HG03469 (cell line): ENCODE measurements at regions not wholly inside any gene's neighbourhood (a gene's known extent, or its start where the extent isn't known, plus 50 kb on each side); places are given as distances from the start of the nearest gene placed in this dataset.
"Not testable (repeated sequence)": the region's sequence is repeated elsewhere in the genome, so short reads cannot be mapped to it uniquely, and the experiment has no call there.

Source experiments
- ATAC-seq: cut with Tn5 transposase; IDR thresholded peaks from one replicate; pipeline ENCODE4 v1.9.1; 2021; ENCODE audit warnings: mild to moderate bottlenecking, moderate library complexity, moderate number of reproducible peaks; ENCODE audit not compliant: unreplicated experiment

DNA sequence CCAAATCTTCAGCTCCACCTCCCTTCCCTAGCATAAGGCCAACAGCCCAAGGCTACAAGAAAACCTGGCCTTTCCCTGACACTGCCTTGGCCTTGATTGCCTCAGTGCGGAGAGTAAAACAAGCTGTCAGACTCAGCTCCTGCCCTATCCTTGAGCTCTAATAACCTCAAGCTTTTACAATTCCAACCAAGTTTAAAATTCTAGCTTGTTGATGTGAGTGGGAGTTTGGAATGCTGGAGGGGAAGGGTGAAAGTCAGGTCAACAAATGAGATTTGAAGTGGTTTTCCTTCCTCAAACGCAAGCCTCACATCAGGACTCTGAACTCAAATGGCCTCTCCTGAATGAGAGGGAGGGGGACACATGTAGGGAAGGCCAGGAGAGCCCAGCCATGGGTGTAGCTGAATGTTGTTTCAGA is 197.0 kb upstream of the VLDLR start:
- ATAC-seq = no peak

DNA sequence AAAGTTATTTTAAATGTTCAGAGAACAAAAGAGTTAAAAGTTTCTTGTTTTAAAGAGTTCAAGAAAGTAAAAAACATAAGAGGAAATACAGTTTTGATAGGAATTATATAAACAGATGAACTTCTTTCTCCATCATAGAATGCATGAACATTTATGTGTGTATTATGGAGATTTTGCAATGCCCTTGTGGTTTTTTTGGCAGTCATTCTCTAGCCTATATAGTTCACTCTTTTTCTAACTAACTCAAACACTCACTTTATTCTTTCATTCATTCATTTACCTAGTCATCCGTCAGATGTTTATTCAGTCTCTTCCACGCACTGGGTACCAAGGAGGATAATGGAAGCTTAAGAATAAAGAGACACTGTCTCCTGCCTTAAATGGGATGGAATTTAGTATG is 195.9 kb upstream of the VLDLR start:
- no peak for ATAC-seq

DNA sequence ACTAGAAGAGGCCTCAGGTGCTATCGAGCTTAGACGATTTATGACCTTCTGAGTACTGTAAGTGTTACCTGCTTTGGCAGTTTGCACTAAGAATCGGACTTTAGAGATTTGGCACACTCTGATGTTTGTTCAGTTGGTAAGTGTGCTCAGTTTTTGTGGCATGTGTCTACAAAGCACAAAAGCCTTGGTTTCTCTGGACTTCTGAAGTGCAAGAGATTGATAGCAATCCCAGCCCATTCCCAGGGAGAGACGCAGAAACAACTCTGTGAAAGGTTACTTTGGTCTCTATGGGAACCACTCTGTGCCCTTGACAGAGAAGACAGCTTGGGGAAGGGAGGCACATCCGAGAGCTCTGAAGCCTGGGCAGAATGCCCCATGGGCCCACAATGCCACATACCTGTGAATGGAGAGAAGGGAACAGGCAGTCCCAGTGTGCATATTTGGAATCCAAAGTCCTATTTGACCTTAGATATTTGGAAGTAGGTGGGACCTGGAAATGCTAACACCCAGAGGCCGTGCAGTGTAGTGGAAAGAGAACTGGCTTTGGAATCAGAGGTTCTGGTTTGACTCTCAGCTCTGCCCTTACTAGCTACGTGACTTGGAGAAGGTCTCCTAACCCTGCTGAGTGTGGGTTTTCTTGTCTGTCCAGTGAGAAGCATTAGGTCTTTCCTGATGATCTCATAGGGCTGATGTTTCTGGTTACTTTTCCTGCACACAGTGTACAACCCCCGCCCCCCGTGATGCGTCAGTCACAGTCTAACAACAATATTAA is 194.3 kb upstream of the VLDLR start:
- no peak for ATAC-seq

DNA sequence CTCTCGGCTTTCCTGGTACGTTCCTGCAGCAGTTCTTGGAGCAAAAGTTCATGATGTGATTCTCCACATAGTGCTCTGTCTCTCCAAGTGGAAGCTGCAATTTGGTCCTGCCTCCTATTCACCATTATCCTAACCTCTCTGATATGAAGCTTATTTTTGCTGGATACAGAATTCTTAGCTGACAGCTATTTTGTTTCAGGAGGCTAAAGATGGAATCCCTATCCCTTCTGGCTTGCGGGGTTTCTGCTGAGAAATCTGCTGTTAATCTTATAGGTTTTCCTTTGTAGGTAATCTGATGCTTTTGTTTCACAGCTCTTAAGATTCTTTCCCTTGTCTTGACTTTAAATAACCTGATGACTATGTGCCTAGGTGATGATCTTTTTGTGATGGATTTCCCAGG is 181.6 kb upstream of the VLDLR start:
- ATAC-seq = no peak

DNA sequence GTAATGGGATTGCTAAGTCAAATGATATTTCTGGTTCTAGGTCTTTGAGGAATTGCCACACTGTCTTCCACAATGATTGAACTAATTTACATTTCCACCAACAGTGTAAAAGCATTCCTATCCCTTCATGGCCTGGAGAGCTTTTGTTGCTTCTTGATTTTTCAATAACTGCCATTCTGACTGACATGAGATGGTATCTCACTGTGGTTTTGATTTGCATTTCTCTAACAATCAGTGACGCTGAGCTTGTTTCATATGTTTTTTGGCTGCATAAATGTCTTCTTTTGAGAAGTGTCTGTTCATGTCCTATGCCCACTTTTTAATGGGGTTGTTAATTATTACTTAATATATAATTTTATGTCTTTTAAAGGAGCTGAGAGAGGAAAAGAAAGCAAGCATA is 177.7 kb upstream of the VLDLR start:
- ATAC-seq = not testable (repeated sequence)

DNA sequence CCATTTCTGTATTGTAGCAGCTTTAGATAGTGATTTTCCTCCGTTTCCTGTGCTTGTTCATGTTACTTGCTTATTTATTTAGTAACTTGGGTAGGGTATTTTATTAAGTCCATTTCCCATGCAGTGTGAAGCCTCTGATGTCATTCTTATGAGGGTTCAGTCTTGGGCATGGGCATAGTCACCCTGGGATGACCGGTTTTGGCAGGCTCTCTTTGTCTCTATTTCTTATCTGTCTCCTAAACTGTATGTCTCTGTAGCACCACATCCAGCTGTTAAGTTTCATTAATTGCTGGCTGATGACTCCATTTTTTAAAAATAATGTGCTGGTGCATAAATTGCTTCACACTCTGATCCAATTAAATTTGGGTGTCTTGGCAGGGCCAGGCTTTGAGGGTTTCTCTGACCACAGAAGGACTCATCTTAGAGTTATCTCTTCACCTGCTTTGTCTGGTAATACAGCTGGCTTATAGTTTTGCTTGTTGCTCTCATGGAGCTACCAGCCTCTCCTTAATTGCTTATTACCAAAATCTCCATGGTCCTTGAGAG is 173.3 kb upstream of the VLDLR start:
- ATAC-seq = no peak

DNA sequence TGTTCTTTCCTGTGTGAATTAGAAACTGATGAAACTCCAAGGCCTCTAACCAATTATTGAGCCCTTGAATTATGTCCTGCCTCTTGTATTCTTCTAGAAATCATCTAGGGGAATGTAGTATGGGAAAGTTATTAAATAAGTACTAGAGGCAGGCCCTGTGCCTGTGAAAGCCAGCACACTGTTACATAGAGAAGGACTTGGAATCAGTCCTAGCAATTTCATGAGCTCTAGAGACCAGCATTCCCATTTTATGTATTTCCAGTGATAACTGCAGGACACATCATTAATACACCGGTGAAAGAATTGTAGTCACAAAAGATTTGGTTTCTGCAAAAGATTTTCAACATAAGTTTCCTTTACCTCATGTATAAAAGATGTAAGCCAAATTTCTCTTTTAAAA is 168.5 kb upstream of the VLDLR start:
- no peak for ATAC-seq

DNA sequence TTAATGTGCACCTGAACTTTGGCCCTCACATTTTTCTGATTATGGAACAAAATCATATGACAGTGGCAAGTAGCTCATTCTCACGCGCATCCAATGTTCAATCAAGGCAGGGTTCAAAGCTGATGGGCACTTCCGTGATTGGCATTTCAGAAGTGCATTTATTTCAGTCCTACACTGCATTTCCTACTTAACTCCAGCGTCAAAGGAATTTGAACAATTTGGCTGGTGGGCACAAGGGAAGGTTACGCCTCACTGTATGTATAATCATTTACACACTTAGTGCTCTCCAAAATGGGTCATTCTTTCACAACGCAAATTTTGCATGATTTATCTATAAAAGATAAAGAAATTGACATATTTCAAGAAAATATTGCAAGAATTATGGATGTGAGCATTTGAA is 167.9 kb upstream of the VLDLR start:
- ATAC-seq = no peak

DNA sequence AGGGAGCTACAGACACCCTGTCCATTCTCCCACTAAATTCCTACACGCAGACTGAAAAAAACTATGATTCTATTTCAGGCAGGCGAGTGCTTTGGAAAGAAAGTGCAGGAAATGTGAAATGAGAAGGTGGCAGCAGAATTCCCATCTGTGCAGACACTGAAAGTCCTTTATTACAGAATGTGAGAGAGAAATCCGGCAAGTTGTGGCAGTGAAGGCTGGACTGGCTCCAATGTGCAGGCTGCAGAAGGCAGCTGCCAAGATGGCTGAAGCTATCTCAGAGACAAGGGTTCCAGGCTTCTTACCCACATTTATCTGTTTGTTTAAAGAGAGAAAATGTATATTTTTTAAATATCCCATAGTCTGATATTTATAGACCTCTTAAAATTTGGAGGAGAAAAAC is 161.8 kb upstream of the VLDLR start:
- no peak for ATAC-seq

DNA sequence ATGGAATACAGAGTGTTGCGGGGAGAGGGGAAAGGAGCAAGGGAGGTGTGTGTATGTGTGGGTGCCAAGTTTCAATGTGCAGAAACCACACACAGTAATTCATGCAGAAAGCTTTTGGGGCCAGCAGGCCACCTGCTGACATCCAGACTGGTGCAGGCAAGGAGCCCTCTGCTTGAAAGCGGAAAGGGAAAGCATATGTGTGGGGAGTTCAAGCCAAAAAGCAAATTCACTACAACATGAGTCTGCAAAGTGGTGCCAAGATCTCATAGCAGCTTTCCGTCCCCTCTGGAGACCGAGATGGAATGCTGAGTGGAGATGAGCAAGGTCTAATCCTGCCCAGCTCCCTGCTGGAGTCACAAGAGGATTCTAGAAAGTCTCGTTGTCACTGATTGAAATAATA is 159.7 kb upstream of the VLDLR start:
- ATAC-seq = no peak

DNA sequence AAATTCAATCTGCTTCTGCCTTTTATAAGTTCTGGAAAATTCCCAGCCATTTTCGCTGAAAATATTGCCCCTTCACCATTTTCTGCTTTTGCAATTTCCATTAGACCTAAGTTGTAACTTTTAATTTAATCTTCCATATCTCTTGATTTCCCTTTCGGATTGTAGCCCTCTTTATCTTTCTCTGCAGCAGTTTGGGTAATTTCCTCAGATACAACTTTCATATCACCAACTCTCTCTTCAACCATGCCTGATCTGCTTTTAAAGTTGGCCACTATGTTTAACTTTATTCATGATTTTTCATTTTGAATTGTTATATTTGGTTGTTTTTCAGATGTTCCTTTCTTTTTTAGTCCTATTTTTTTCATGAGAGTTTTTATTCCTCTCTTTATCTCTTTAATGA is 157.0 kb upstream of the VLDLR start:
- no peak for ATAC-seq

DNA sequence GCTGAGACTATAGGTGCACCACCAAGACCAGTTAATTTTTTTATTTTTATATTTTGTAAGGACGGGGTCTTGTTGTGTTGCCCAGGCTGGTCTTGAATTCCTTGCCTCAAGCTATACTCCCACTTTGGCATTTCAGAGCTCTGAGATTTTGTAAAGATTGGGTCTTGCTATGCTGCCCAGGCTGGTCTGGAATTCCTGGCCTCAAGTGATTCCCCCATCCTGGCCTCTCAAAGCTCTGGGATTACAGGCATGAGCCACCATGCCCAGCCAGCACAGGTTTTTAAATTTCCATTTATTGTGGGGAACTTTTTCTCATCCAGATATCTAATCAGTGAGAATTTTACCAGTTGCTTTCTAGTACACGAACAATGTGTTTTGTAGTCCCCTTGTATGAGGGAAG is 156.1 kb upstream of the VLDLR start:
- ATAC-seq = no peak

DNA sequence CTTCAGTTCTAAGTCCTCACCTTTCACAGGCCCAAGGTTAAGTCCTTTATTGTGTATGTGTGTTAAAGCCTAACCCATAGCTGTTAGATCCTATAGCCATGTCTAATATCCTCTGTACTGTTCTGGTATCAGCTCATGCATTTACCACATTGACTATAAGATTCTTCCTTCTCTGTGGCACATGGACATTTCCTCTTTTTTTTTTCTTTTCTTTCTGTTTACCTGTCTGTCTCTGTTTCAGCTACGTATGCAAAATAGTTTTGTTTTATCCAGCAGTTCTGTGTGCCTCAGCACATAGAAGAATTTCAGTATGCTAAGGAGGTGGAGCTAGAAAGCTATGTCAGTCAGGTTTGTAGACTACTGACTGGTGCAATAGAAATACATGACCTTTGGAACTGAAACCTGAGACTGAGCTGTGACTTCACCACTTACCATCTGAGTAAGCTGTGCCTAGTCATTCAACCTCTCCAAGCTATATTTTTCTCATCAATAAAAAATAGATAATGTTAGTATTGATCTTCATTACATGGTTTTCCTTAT is 155.6 kb upstream of the VLDLR start:
- peak; percentile 97 for ATAC-seq

DNA sequence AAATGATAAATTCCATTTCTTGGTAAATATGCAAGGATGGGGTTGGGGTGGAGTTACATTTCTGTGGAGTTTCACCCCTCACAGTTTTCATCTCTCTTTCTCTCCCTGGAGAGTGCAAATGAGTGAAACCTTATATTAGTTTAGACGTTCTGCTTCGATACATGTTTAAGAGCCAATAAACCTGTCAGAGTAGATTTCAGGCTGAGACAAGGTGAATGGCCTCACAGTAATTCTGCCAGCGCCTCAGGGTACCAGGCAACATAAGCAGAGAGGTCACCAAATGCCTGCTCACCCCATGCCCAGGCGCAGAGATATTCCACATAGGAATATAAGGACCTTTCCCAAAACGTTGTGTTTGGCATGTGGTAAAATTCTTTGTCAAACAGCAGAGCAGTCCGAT is 154.9 kb upstream of the VLDLR start:
- ATAC-seq = no peak

DNA sequence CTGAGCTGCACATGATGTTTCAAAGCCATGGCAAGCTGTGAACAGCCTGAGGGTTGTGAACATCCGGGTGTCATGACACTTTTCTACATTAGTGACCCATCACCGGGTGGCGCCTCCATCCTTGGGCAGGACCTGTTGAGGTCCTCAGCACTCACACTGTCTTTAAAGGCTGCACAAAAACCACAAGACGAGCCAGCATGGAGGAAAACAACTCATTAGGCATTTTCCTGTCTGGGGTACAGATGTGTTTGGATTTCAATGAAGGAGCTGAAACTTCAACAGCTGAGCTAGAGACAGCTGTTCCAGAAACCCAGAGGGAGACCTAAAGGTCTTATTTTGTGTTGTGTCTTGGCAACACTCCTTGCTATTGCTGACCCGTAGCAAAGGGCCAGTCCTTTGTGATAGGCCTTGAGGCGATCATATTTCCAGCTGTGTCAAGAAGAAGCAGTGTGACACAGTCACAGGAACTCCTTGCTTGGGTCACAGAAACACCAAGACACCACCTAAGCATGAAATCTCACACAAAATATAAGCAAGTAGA is 151.8 kb upstream of the VLDLR start:
- ATAC-seq = no peak

DNA sequence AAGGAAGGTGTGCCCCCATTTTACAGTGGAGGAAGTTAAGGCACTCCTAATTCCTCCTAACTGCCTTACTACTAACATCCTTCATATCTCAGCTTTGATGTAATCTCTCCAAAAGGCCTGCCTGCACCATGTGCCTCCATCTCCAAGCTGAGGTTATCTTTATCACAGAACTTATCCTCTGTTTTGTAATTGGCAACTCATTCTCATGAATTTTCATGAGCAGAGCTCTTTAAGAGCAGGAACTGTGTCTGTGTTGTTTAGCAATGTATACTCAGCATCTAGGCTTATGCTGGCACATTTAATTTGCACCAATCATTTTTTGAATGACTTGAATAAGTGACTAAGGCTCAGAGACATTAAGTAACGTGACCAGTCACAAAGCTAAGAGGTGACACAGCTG is 147.9 kb upstream of the VLDLR start:
- no peak for ATAC-seq

DNA sequence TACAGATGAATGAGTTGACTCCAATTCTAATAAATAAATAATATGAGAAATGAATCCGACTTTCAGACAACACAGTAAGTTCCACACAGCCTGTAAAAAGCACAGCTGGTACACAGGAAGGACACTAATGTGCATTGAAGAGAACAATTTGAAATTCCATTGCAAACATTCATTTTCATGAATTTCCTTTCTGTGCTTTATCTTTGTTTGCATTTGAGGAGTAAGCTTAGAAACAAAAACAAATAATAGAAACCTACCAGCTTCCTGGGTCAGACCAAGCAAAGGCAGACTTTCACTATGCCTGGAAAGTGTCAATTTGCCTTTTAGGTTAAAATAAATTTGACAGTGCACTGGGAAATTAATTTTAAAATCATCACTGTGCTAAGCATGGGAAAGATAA is 143.8 kb upstream of the VLDLR start:
- ATAC-seq = no peak

DNA sequence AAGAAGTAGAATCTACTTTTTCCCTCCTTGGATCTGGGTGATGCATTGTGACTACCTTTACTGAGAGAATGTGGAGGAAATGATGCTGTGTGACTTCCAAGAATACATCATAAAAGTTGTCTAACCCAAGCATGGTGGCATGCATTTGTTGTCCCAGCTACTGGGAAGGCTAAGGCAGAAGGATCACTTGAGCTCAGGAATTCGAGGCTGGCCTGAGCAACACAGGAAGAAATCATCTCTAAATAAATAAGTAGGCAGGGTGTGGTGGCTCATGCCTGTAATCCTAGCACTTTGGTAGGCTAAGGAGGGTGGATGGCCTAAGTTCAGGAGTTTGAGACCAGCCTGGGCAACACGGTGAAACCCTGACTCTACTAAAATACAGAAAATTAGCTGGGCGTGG is 143.2 kb upstream of the VLDLR start:
- ATAC-seq = no peak

DNA sequence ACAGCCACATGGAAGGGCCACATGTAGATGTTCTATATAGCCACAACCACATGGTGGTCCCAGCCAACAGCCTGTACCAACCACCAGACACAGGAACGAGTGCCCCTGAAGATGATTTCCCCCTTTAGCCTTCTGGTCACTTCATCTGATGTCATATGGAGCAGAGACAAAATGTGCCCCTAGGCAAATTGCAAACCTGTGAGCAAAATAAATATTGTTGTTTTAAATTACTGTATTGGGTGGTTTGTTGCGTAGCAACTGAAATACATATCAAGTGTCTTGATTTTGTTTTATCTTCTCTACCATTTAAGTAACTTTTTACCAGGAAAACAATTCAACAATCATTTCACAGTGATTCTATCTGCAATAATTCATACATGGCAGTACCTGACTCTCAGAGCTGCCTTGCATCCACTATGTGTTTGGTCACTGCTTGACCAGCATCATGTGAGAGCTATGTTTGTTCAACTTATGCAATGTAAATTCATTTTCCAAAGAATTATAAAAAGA is 142.5 kb upstream of the VLDLR start:
- ATAC-seq = no peak

DNA sequence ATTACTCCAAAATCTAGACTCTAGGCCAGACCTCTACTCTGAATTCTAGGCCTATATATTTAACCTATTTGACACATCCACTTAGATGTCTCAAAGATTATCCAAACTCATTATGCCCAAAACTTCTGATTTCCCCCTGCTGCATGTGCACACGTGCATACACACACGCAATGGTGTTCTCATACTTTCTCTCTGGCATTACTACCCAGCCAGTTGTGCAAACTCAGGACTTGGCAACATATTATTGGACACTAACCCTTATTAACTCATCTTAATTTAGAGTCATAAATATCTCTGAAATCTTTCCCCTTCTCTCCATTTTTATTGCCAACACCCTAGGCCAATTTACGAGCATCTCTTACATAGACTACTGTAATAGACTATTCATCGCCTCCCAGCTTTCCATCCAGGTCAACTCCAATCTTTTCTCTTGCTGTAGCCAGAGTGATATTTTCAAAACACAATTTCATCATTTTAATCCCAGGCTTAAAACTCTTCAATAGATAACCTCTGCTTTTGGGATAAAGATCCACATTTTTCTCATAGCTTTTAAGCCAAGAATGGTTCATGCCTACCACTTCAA is 141.2 kb upstream of the VLDLR start:
- ATAC-seq = no peak

DNA sequence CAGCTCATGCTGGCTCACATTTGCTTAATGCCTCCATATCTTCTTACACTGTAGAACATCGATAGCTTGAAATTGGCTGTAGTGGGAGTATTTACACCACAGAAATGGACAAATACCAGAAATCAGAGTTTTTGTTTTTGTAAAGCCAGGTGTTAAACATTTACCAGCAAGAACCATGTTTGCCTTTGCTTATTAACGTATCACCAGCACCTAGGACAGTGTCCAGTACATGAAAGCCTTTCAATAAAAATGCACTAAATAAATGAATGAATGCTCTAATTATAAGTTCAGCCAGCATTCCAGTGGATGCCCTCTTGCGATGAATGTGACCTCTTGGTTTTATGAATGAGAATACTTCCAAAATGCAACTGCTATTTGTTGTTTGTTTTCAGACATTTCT is 140.4 kb upstream of the VLDLR start:
- no peak for ATAC-seq

DNA sequence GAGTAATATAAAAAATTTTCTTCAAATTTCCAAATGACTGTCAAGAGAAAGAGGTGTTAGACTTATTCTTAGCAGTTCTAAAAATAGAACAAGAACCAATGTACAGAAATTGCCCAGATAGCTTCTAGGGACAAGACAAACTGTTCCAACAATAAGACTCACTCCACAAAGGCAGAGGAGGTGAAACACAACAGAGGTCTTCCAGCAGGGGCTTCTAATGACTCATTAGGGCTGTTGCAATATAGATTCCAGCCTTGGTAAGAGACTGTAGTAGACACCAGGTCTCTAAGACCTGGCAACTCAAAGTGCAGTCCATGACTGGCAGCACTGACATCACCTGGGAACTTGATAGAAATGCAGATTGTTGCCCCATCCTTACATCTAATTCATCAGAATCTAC is 134.6 kb upstream of the VLDLR start:
- no peak for ATAC-seq
